GM19240 (cell line): ENCODE measurements at regions not wholly inside any gene's neighbourhood (a gene's known extent, or its start where the extent isn't known, plus 50 kb on each side); places are given as distances from the start of the nearest gene placed in this dataset.
"Not testable (repeated sequence)": the region's sequence is repeated elsewhere in the genome, so short reads cannot be mapped to it uniquely, and the experiment has no call there.

ENCODE experiments used
- DNase-seq: peaks from one replicate; pipeline ENCODE4 v3.0.0; 2011; ENCODE audit warnings: low spot score; ENCODE audit not compliant: insufficient read length

DNA sequence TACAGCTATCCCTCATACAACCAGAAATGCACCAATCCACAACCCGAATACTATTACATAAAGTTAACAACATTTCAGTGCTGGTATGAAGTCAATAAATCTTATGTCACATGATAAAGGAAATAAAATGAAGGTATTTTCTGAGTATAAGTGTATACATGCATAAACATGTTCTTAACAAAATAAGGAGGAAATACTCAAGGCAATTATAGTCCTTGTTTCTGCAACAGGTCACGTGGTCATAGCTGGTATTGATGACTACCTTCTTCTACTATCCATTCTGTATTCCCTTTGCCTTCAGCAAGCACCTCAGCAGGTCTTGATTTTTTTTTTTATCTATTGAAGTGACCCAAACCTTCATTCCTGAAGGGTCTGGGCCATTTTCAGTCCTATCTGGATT is 675.6 kb downstream of the RPL10L start:
- DNase-seq: no peak

DNA sequence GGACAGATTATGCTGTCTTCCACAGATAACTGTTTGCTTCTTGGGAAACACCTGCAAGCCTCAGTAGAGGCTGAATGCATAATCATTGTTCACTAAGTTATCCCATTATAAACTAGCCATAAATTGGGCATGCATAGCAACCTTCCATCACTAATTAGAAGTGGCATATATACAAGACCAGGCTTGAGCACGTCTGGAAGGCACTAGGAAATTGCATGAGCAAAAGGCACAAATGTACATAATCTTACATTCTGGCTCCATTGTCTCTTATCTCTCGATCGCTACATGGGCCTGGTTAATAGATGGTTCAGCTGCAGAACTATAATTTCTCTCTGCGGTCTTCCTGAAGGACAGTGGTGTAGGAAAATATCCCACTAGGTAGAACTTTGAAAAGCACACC is 679.2 kb downstream of the RPL10L start:
- no peak for DNase-seq

DNA sequence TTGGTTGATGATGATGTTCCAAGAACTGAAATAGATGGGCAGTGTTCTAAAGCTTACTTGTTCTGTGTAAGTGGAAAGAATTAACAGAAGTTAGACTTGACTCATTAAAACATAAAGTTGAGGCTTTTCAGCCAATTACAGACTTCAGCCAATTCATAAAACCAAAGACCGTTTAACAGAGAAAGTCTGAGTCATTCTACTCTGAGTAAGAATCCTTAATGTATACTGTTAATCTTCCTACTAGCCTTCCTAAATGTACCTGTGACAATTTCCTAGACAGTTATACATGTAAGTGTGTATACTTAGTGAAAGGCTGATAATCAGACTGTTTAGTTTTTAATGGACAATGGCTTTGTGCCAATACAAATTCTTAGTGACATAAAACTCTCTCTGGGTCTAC is 681.0 kb downstream of the RPL10L start:
- no peak for DNase-seq

GRCh38 chr14:45968037-45968436 is 683.5 kb downstream of the RPL10L start:
- no peak for DNase-seq

GRCh38 chr14:45949479-45949878 is 696.5 kb upstream of the MIS18BP1 start:
- no peak for DNase-seq

DNA sequence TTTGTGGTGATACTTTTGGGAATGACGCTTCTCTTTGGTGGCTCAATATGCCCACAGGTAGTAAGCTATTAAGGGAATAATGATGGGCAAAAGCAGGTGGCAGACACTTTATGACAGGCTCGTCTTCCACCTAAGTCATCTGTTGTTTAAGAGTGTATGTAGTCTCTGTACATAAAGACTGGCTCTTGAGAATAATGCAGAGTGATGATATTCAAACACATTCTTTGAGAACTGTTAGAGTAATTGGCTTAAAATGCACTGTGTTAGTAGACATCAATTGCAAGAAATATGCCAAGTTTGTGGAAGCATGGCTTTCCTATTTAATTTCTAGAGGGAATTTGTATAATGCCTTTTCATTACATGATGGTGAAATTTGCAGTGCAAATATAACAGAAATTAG is 694.8 kb upstream of the MIS18BP1 start:
- DNase-seq: no peak

DNA sequence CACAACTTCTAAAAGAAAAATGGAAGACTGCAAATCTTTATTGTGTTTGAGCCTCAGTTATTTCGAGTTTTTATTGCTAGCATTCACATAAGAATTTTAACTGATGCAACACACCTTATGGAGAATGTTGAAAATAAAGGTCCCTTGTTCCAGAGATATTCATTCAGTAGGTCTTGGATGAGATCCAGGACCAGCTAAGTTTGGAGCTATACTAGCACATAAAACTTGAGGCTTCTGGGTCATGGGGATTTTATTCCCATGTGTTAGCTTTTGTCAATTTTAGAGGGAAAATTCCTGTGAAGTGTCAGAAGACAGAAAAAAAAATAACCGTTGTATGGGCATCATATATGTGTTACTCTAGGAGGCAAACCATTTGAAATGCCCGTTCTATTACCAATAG is 693.2 kb upstream of the MIS18BP1 start:
- no peak for DNase-seq

DNA sequence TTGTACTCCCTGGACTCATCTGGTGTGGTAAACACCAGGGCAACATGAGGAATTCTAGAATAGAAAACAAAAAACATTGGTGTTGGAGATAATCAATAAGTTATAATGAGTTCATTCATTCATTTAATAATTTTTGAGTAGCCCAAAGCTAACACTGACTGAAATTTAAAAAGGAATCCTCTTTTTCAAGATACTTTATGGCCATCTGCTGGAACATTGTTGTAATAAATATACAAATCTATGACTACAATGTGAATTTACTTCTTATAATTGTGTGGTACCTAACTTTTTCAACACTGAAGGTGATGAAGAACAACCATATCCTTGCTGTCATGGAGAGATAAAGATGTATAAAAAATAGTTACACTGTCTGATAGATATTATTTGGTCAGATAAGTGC is 687.3 kb upstream of the MIS18BP1 start:
- no peak for DNase-seq

- no peak for DNase-seq
Observed at GRCh38 chr14:45939572-45939971, 686.6 kb upstream of the MIS18BP1 start.

GRCh38 chr14:45919995-45920394 is 667.0 kb upstream of the MIS18BP1 start:
- DNase-seq: not testable (repeated sequence)

GRCh38 chr14:45916340-45916953 is 663.4 kb upstream of the MIS18BP1 start:
- DNase-seq: no peak

DNA sequence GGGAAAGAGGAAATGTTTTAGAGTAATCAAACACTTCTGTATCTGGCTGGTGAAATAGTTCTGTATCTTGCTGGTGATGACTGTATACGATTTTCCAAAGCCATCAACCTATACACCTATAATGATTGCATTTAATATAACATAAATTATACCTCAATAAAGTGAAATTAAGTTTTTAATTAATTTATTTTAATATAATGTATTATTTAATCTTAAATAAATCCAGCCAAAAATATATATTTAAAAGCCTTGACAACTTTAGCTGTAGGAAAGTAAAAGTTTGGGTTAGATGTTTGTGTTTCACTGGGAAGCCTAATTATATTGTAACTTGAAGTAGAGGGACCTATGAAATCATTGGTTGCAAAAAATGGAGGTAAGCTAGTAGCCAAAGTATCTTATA is 654.8 kb upstream of the MIS18BP1 start:
- DNase-seq: no peak

- peak; percentile 0 for DNase-seq
Observed at GRCh38 chr14:45906257-45906656, 653.3 kb upstream of the MIS18BP1 start.

GRCh38 chr14:45905672-45906071 is 652.7 kb upstream of the MIS18BP1 start:
- DNase-seq: no peak

- no peak for DNase-seq
Observed at GRCh38 chr14:45904314-45904713, 651.3 kb upstream of the MIS18BP1 start.

GRCh38 chr14:45902241-45902640 is 649.2 kb upstream of the MIS18BP1 start:
- DNase-seq: no peak

- DNase-seq: no peak
Observed at GRCh38 chr14:45897439-45897838, 644.4 kb upstream of the MIS18BP1 start.

DNA sequence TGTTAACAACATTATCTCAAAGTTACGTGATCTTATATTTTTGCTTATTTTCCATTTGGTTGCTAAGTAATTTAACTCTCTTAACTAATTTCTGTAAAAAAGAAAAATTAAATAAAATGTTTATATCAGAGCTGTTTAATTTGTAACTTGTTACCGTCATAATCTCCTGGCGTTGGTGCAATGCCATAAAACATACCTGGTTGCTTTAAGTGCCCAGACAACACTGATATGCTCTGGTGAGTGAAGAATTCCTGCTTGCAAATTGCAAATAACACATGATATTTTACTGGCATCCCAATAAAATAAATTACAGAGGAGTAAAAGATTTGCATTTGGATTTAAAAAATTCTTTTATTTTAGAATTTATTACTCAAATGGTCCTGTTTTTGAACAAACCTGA is 640.1 kb upstream of the MIS18BP1 start:
- DNase-seq: no peak

- no peak for DNase-seq
Observed at GRCh38 chr14:45891417-45892080, 638.5 kb upstream of the MIS18BP1 start.

DNA sequence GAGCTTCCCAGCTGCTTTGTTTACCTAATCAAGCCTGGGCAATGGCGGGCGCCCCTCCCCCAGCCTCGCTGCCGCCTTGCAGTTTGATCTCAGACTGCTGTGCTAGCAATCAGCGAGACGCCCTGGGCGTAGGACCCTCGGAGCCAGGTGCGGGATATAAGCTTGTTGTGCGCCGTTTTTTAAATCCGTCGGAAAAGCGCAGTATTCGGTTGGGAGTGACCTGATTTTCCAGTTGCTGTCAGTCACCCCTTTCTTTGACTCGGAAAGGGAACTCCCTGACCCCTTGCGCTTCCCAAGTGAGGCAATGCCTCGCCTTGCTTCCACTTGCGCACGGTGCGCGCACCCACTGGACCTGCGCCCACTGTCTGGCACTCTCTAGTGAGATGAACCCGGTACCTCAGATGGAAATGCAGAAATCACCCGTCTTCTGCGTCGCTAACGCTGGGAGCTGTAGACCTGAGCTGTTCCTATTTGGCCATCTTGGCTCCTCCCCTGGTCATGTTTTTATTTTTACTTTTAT is 635.8 kb upstream of the MIS18BP1 start:
- not testable (repeated sequence) for DNase-seq

- DNase-seq: no peak
Observed at GRCh38 chr14:45877981-45878380, 625.0 kb upstream of the MIS18BP1 start.

DNA sequence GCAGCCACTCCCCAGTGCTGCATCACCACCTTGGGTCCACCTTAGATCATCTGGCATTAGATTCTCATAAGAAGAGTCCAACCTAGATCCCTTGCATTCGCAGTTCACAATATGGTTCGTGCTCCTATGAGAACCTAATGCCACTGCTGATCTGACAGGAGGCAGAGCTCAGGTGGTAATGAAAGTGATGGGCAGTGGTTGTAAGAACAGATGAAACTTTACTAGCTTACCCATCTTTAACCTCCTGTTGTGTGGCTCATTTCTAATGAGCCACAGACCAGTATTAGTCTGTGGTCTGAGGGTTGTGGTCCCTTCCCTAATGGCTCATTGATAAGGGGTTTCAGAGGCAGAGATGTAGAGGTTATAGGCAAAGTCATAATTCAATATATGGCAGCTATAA is 615.9 kb upstream of the MIS18BP1 start:
- DNase-seq: no peak

DNA sequence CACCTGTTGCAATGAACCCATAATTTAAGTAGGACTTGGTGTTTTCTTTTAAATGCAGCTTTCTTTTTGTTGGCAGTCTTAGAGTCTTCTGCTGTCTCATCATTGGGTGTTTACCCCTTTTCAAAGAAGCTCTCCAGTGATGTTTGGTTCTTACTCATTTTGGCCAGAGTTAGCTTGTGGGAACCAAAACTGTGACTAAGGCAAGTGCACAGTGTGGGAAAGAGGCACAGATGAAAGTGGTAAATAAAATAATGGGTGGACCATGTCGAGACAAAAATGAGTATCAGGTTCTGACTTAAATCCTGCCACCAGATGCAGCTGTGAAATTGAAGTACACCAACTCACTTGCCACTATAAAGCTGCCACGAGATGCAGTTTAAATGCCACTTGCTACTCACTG is 615.4 kb upstream of the MIS18BP1 start:
- DNase-seq: no peak
